ENCODE measurements at regions not wholly inside any gene's neighbourhood (a gene's known extent, or its start where the extent isn't known, plus 50 kb on each side); places are given as distances from the start of the nearest gene placed in this dataset.

GRCh38 chr14:101039031-101039754 is 135.7 kb upstream of the RTL1 start:
- H3K27ac ChIP-seq, result no peak overlapping the region
- DNase-seq (ENCODE audit: low read depth, low spot score), result no peak

GRCh38 chr14:101039755-101040138 is 136.2 kb upstream of the RTL1 start:
- H3K27ac ChIP-seq, result no peak overlapping the region
- DNase-seq (ENCODE audit: low read depth, low spot score), result no peak

GRCh38 chr14:101040538-101041442 is 137.3 kb upstream of the RTL1 start:
- no peak for DNase-seq (ENCODE audit: low read depth, low spot score)
- H3K27ac ChIP-seq, result no peak overlapping the region

- no peak for DNase-seq (ENCODE audit: low read depth, low spot score)
These were observed 140.4 kb upstream of the RTL1 start for GRCh38 chr14:101043891-101044290.

GRCh38 chr14:101044741-101045140 is 141.2 kb upstream of the RTL1 start:
- H3K27ac ChIP-seq, result no peak overlapping the region
- no peak for DNase-seq (ENCODE audit: low read depth, low spot score)

More at GRCh38 chr14:101043891-101044290, 140.4 kb upstream of the RTL1 start:
- H3K27ac ChIP-seq, result no peak overlapping the region

- no peak overlapping the region for H3K27ac ChIP-seq
- DNase-seq (ENCODE audit: low read depth, low spot score), result no peak
These were observed 142.0 kb upstream of the RTL1 start for GRCh38 chr14:101045511-101045910.

- H3K27ac ChIP-seq, result no peak overlapping the region
- DNase-seq (ENCODE audit: low read depth, low spot score), result no peak
These were observed 142.5 kb upstream of the RTL1 start for GRCh38 chr14:101046071-101046470.

- no peak for DNase-seq (ENCODE audit: low read depth, low spot score)
- no peak overlapping the region for H3K27ac ChIP-seq
These were observed 143.8 kb upstream of the RTL1 start for GRCh38 chr14:101047326-101047725.

GRCh38 chr14:101048766-101049165 is 145.2 kb upstream of the RTL1 start:
- H3K27ac ChIP-seq, result no peak overlapping the region

GRCh38 chr14:101049511-101049910 is 146.0 kb upstream of the RTL1 start:
- no peak for DNase-seq (ENCODE audit: low read depth, low spot score)
- no peak overlapping the region for H3K27ac ChIP-seq

More at GRCh38 chr14:101048766-101049165, 145.2 kb upstream of the RTL1 start:
- no peak for DNase-seq (ENCODE audit: low read depth, low spot score)

GRCh38 chr14:101049942-101050341 is 146.4 kb upstream of the RTL1 start:
- no peak for DNase-seq (ENCODE audit: low read depth, low spot score)
- no peak overlapping the region for H3K27ac ChIP-seq

- H3K27ac ChIP-seq, result no peak overlapping the region
- DNase-seq (ENCODE audit: low read depth, low spot score), result no peak
These were observed 147.5 kb upstream of the RTL1 start for GRCh38 chr14:101050901-101051490.

GRCh38 chr14:101054671-101055070 is 151.1 kb upstream of the RTL1 start:
- no peak overlapping the region for H3K27ac ChIP-seq
- DNase-seq (ENCODE audit: low read depth, low spot score), result no peak

- DNase-seq (ENCODE audit: low read depth, low spot score), result no peak
These were observed 151.7 kb upstream of the RTL1 start for GRCh38 chr14:101055106-101055662.

GRCh38 chr14:101055776-101056374 is 152.4 kb upstream of the RTL1 start:
- no peak for DNase-seq (ENCODE audit: low read depth, low spot score)
- H3K27ac ChIP-seq, result no peak overlapping the region

More at GRCh38 chr14:101055106-101055662, 151.7 kb upstream of the RTL1 start:
- no peak overlapping the region for H3K27ac ChIP-seq

- no peak for DNase-seq (ENCODE audit: low read depth, low spot score)
These were observed 152.9 kb upstream of the RTL1 start for GRCh38 chr14:101056446-101056845.

GRCh38 chr14:101057394-101057793 is 153.9 kb upstream of the RTL1 start:
- no peak overlapping the region for H3K27ac ChIP-seq
- no peak for DNase-seq (ENCODE audit: low read depth, low spot score)

More at GRCh38 chr14:101056446-101056845, 152.9 kb upstream of the RTL1 start:
- no peak overlapping the region for H3K27ac ChIP-seq

- H3K27ac ChIP-seq, result no peak overlapping the region
- no peak for DNase-seq (ENCODE audit: low read depth, low spot score)
These were observed 155.0 kb upstream of the RTL1 start for GRCh38 chr14:101058571-101058970.

- DNase-seq (ENCODE audit: low read depth, low spot score), result no peak
- H3K27ac ChIP-seq, result no peak overlapping the region
These were observed 156.7 kb upstream of the RTL1 start for GRCh38 chr14:101060171-101060601.

GRCh38 chr14:101061411-101062064 is 158.0 kb upstream of the RTL1 start:
- H3K27ac ChIP-seq, result no peak overlapping the region
- no peak for DNase-seq (ENCODE audit: low read depth, low spot score)
